ENCODE measurements at regions not wholly inside any gene's neighbourhood (a gene's known extent, or its start where the extent isn't known, plus 50 kb on each side); places are given as distances from the start of the nearest gene placed in this dataset.

GRCh38 chr13:22049384-22049783 lies 378.5 kb downstream of the FGF9 start:
- Histone ChIP-seq H3K79me2 (ENCODE audit: insufficient read depth, low read length) (no peaks in the 10 kb centered on the region), H3K4me3 (ENCODE audit: low read depth, low read length, poor library complexity, severe bottlenecking) (no peak overlapping the region), H3K36me3 (ENCODE audit: insufficient read depth, low read length) (no peaks in the 10 kb centered on the region), H3K27ac (ENCODE audit: low read depth, low read length, poor library complexity, severe bottlenecking) (no peak overlapping the region), H3K9ac (ENCODE audit: low read length) (no peak overlapping the region), H3K27me3 (ENCODE audit: insufficient read depth, low read length) (no peaks in the 10 kb centered on the region), H3K9me3 (ENCODE audit: low read length) (no peaks in the 10 kb centered on the region), H3K4me2 (ENCODE audit: low read length) (no peak overlapping the region), H3K9me2 (ENCODE audit: low read depth, low read length) (no peaks in the 10 kb centered on the region), H3K4me1 (ENCODE audit: insufficient read depth, low read length, severe bottlenecking) (no peaks in the 10 kb centered on the region), H2AFZ (ENCODE audit: low read length) (no peak overlapping the region), H4K20me1 (ENCODE audit: insufficient read depth, low read length) (no peaks in the 10 kb centered on the region), H3F3A (ENCODE audit: insufficient read depth, low read length) (no peaks in the 10 kb centered on the region)
- TF ChIP-seq, protein P1, sequence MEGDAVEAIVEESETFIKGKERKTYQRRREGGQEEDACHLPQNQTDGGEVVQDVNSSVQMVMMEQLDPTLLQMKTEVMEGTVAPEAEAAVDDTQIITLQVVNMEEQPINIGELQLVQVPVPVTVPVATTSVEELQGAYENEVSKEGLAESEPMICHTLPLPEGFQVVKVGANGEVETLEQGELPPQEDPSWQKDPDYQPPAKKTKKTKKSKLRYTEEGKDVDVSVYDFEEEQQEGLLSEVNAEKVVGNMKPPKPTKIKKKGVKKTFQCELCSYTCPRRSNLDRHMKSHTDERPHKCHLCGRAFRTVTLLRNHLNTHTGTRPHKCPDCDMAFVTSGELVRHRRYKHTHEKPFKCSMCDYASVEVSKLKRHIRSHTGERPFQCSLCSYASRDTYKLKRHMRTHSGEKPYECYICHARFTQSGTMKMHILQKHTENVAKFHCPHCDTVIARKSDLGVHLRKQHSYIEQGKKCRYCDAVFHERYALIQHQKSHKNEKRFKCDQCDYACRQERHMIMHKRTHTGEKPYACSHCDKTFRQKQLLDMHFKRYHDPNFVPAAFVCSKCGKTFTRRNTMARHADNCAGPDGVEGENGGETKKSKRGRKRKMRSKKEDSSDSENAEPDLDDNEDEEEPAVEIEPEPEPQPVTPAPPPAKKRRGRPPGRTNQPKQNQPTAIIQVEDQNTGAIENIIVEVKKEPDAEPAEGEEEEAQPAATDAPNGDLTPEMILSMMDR (IDR thresholded peaks at IDR 0.05; ENCODE audit: low read length) = no peak
- no peak for TF ChIP-seq EZH2 (IDR thresholded peaks at IDR 0.05; ENCODE audit: borderline replicate concordance, low read length)

DNA sequence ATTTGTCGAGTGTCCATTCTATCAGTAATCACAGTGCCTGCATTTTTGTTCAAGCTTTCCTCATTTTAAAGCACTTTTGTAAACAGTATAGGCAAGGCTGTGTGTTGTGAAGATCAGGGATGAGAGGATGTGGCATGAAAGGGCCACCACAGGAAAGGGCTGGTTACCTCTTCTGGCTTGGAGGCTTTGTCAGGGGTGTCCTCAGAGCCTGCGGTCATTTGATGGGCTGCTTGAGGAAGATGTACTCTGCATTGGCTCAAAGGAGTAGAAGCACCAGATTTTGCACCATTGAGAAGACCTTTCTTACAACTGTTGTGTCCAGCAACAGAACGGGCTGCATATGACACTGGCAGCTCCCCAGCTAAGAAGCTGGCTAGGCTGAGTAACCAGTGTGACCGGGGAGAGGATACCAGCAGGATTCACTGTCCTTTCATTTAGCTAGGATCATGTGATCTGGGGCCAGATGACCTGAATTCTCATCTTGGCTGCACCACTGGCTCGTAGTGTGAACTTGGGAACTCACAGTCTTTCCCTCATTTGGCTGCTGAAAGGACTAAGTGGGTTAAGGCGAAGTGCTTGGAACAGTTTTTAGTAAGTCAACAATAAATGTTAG lies 380.2 kb downstream of the FGF9 start:
- Histone ChIP-seq H3K4me3 (ENCODE audit: low read depth, low read length, poor library complexity, severe bottlenecking) (no peak overlapping the region), H3K9me3 (ENCODE audit: low read length) (no peaks in the 10 kb centered on the region), H3K4me2 (ENCODE audit: low read length) (no peak overlapping the region), H4K20me1 (ENCODE audit: insufficient read depth, low read length) (no peaks in the 10 kb centered on the region), H3K4me1 (ENCODE audit: insufficient read depth, low read length, severe bottlenecking) (no peaks in the 10 kb centered on the region), H2AFZ (ENCODE audit: low read length) (no peak overlapping the region), H3K79me2 (ENCODE audit: insufficient read depth, low read length) (no peaks in the 10 kb centered on the region), H3K36me3 (ENCODE audit: insufficient read depth, low read length) (no peaks in the 10 kb centered on the region), H3K9ac (ENCODE audit: low read length) (no peak overlapping the region), H3F3A (ENCODE audit: insufficient read depth, low read length) (no peaks in the 10 kb centered on the region), H3K9me2 (ENCODE audit: low read depth, low read length) (no peaks in the 10 kb centered on the region), H3K27ac (ENCODE audit: low read depth, low read length, poor library complexity, severe bottlenecking) (no peak overlapping the region), H3K27me3 (ENCODE audit: insufficient read depth, low read length) (no peaks in the 10 kb centered on the region)
- no peak for TF ChIP-seq EZH2 (IDR thresholded peaks at IDR 0.05; ENCODE audit: borderline replicate concordance, low read length)
- TF ChIP-seq, protein P1 (IDR thresholded peaks at IDR 0.05; ENCODE audit: low read length) = no peak

GRCh38 chr13:22053053-22053452 lies 382.2 kb downstream of the FGF9 start:
- H3K27me3 ChIP-seq (ENCODE audit: insufficient read depth, low read length) = no peaks in the 10 kb centered on the region
- no peaks in the 10 kb centered on the region for H3K9me2 ChIP-seq (ENCODE audit: low read depth, low read length)
- H3K4me1 ChIP-seq (ENCODE audit: insufficient read depth, low read length, severe bottlenecking) = no peaks in the 10 kb centered on the region
- H3K36me3 ChIP-seq (ENCODE audit: insufficient read depth, low read length) = no peaks in the 10 kb centered on the region
- H4K20me1 ChIP-seq (ENCODE audit: insufficient read depth, low read length) = no peaks in the 10 kb centered on the region
- H3K27ac ChIP-seq (ENCODE audit: low read depth, low read length, poor library complexity, severe bottlenecking) = no peak overlapping the region
- H3K4me3 ChIP-seq (ENCODE audit: low read depth, low read length, poor library complexity, severe bottlenecking) = no peak overlapping the region
- no peaks in the 10 kb centered on the region for H3K9me3 ChIP-seq (ENCODE audit: low read length)
- no peak overlapping the region for H3K4me2 ChIP-seq (ENCODE audit: low read length)
- no peak overlapping the region for H3K9ac ChIP-seq (ENCODE audit: low read length)
- TF ChIP-seq EZH2 (IDR thresholded peaks at IDR 0.05; ENCODE audit: borderline replicate concordance, low read length) = no peak
- TF ChIP-seq, protein P1 (IDR thresholded peaks at IDR 0.05; ENCODE audit: low read length) = no peak
- no peak overlapping the region for H2AFZ ChIP-seq (ENCODE audit: low read length)
- H3K79me2 ChIP-seq (ENCODE audit: insufficient read depth, low read length) = no peaks in the 10 kb centered on the region
- H3F3A ChIP-seq (ENCODE audit: insufficient read depth, low read length) = no peaks in the 10 kb centered on the region
